Endodermal cell (in vitro differentiated cells): ENCODE measurements at regions not wholly inside any gene's neighbourhood (a gene's known extent, or its start where the extent isn't known, plus 50 kb on each side); places are given as distances from the start of the nearest gene placed in this dataset.

ENCODE experiments used
- DNase-seq: peaks from one replicate; pipeline ENCODE4 v3.0.0-alpha.2; 2017
- H3K27ac ChIP-seq: 2 replicates; pipeline ENCODE4 v1.5.1; 2013; ENCODE audit warnings: mild to moderate bottlenecking, low read depth, low read length, moderate library complexity
- H3K27me3 ChIP-seq: 2 replicates; pipeline ENCODE4 v1.6.1; 2013; ENCODE audit warnings: mild to moderate bottlenecking, low read length, moderate library complexity; ENCODE audit not compliant: insufficient read depth, control insufficient read depth, poor library complexity, severe bottlenecking
- H3K36me3 ChIP-seq: 2 replicates; pipeline ENCODE4 v1.7.0; 2013; ENCODE audit warnings: mild to moderate bottlenecking, low read length, moderate library complexity; ENCODE audit not compliant: control insufficient read depth, insufficient read depth
- H3K4me1 ChIP-seq: one replicate; pipeline ENCODE4 v1.7.0; 2013; ENCODE audit warnings: low read length; ENCODE audit not compliant: control insufficient read depth, insufficient read depth
- H3K4me3 ChIP-seq: 2 replicates; pipeline ENCODE4 v1.5.1; 2013; ENCODE audit warnings: mild to moderate bottlenecking, low read length, moderate library complexity
- H3K9ac ChIP-seq: 2 replicates; pipeline ENCODE4 v1.6.1; 2013; ENCODE audit warnings: mild to moderate bottlenecking, low read length, moderate library complexity; ENCODE audit not compliant: poor library complexity, severe bottlenecking; ENCODE audit errors: extremely low read depth
- H3K9me3 ChIP-seq: 2 replicates; pipeline ENCODE4 v1.6.1; 2013; ENCODE audit warnings: mild to moderate bottlenecking, low read length, moderate library complexity; ENCODE audit not compliant: control insufficient read depth
- H3K27ac Mint-ChIP-seq: 2 replicates; pipeline ENCODE4 v1.8.0; 2020; ENCODE audit warnings: mixed read lengths
- H3K27me3 Mint-ChIP-seq: 2 replicates; pipeline ENCODE4 v1.8.0; 2021; ENCODE audit warnings: mild to moderate bottlenecking, mixed read lengths; ENCODE audit not compliant: insufficient read depth
- H3K36me3 Mint-ChIP-seq: 2 replicates; pipeline ENCODE4 v1.8.0; 2020; ENCODE audit warnings: low read depth, mixed read lengths
- H3K4me1 Mint-ChIP-seq: 2 replicates; pipeline ENCODE4 v1.8.0; 2020; ENCODE audit warnings: mixed read lengths
- H3K4me3 Mint-ChIP-seq: 2 replicates; pipeline ENCODE4 v1.8.0; 2020; ENCODE audit warnings: mild to moderate bottlenecking, moderate library complexity, mixed read lengths
- H3K9me3 Mint-ChIP-seq: 2 replicates; pipeline ENCODE4 v1.8.0; 2020; ENCODE audit warnings: mild to moderate bottlenecking, mixed read lengths
- CTCF ChIP-seq: fragments of 200-600 bp; sonication (generic); conservative IDR thresholded peaks from 2 replicates; pipeline ENCODE4 v1.5.0; 2021; ENCODE audit warnings: antibody characterized with exemption, mild to moderate bottlenecking
- WGBS, 2 experiments: methylation state at CpG; one replicate each; pipeline versions ENCODE4 v1.1.5 to v1.1.7; 2013; ENCODE audit warnings: missing lambda C conversion rate in 2 of 2, mixed read lengths in 1 of 2; ENCODE audit not compliant: insufficient coverage in 1 of 2, insufficient read length in 1 of 2; 5-methylcytosine and 5-hydroxymethylcytosine counted together

DNA sequence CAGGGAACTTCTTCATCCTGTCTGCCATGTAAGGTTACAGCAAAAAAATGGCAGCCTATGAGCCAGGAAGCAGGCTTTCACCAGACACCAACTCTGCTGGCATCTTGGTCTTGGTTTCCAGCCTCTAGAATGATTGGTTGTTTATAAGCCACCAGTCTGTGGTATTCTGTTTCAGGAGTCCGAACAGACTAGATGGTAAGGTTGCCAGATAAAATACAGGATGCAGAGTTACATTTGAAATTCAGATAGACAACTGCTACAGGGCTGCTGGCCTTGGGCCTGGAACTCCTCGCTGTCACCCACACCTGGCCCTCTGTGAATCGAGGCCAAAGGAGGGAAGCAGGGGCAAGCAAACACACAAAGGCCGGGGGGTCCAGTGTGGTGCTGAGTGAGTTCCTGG lies 478.8 kb upstream of the CCL2 start:
- Mint-ChIP-seq H3K36me3 (no peaks in the 10 kb centered on the region), H3K27me3 (peaks cover 24% of the 10 kb centered on the region), H3K4me1 (peaks cover 2% of the 10 kb centered on the region), H3K27ac (no peak overlapping the region), H3K4me3 (no peak overlapping the region), H3K9me3 (no peaks in the 10 kb centered on the region)
- no peak overlapping the region for H3K9ac ChIP-seq
- WGBS, 2 experiments: 67 to 89% methylated on average over 1 to 4 of the region's 4 CpGs
- no peak for TF ChIP-seq CTCF
- H3K27me3 ChIP-seq: peaks cover 6% of the 10 kb centered on the region
- no peak overlapping the region for H3K4me3 ChIP-seq
- no peaks in the 10 kb centered on the region for H3K9me3 ChIP-seq
- H3K36me3 ChIP-seq: no peaks in the 10 kb centered on the region
- H3K4me1 ChIP-seq: no peaks in the 10 kb centered on the region
- no peak for DNase-seq
- no peak overlapping the region for H3K27ac ChIP-seq

DNA sequence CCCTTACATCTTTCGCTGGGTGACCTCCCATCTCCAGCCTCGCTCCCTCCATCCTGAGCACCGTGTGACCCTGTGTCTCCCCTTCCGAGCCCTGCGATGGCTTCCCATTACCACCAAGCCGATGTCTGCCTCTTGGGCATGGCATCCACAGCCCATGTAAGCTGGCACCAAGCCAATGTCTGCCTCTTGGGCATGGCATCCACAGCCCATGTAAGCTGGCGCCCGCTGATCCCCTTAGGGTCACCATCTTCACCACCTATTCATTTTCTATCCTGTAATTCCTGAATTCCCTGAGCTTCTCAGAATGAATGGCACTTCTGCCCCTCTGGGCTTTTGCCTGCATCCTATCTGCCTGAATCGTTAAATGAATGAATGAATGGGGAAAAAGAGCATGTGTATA lies 478.2 kb upstream of the CCL2 start:
- Histone ChIP-seq H3K4me3 (no peak overlapping the region), H3K27ac (no peak overlapping the region), H3K9me3 (no peaks in the 10 kb centered on the region), H3K4me1 (no peaks in the 10 kb centered on the region), H3K27me3 (peaks cover 6% of the 10 kb centered on the region), H3K36me3 (no peaks in the 10 kb centered on the region), H3K9ac (no peak overlapping the region)
- no peaks in the 10 kb centered on the region for H3K9me3 Mint-ChIP-seq
- H3K27ac Mint-ChIP-seq: no peak overlapping the region
- no peak for DNase-seq
- no peak overlapping the region for H3K4me3 Mint-ChIP-seq
- 96% methylated on average over 9 of the region's 9 CpGs; no CpG with 5 or more reads in 1 of the 2 experiments for WGBS, 2 experiments
- H3K27me3 Mint-ChIP-seq: peaks cover 29% of the 10 kb centered on the region
- H3K36me3 Mint-ChIP-seq: no peaks in the 10 kb centered on the region
- TF ChIP-seq CTCF: no peak
- H3K4me1 Mint-ChIP-seq: peaks cover 2% of the 10 kb centered on the region

DNA sequence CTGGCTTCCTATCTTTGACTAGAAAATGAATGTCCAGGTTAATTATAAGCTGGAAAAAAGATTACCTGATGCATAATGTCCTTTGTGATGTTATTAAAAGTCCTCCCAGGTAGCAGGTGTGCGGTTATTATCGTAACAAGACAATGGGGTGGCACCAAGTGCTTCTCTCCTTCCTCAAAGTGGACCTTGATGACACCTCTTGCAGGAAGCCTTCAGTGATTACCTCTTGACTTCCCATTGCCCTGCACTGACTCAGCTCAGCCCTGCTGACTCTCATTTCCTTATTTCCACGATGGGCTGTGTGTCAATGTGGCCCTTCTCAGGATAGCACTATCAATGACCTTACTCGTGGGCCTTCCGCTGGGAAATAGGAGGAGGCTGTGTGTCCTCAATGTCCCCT lies 477.4 kb upstream of the CCL2 start:
- no peak overlapping the region for H3K27ac Mint-ChIP-seq
- no peak for DNase-seq
- H3K27me3 Mint-ChIP-seq: peaks cover 31% of the 10 kb centered on the region
- peaks cover 2% of the 10 kb centered on the region for H3K4me1 Mint-ChIP-seq
- Histone ChIP-seq H3K4me1 (no peaks in the 10 kb centered on the region), H3K4me3 (no peak overlapping the region), H3K9me3 (no peaks in the 10 kb centered on the region), H3K27ac (no peak overlapping the region), H3K9ac (no peak overlapping the region), H3K27me3 (peaks cover 8% of the 10 kb centered on the region), H3K36me3 (no peaks in the 10 kb centered on the region)
- 92 to 96% methylated on average over 4 to 5 of the region's 5 CpGs for WGBS, 2 experiments
- no peak overlapping the region for H3K4me3 Mint-ChIP-seq
- no peaks in the 10 kb centered on the region for H3K36me3 Mint-ChIP-seq
- no peaks in the 10 kb centered on the region for H3K9me3 Mint-ChIP-seq
- no peak for TF ChIP-seq CTCF
